GM10266 (cell line): ENCODE measurements at regions not wholly inside any gene's neighbourhood (a gene's known extent, or its start where the extent isn't known, plus 50 kb on each side); places are given as distances from the start of the nearest gene placed in this dataset.

Experiments
- DNase-seq: peaks from one replicate; pipeline ENCODE4 v3.0.0; 2012; ENCODE audit errors: extremely low spot score
- TF ChIP-seq, protein P1 (sequence below): IDR thresholded peaks from 2 replicates; pipeline ENCODE4 v1.5.1; 2012; ENCODE audit warnings: mild to moderate bottlenecking, low read depth; ENCODE audit not compliant: control insufficient read depth, insufficient read depth; ENCODE audit errors: missing control alignments

- TF ChIP-seq, protein P1, sequence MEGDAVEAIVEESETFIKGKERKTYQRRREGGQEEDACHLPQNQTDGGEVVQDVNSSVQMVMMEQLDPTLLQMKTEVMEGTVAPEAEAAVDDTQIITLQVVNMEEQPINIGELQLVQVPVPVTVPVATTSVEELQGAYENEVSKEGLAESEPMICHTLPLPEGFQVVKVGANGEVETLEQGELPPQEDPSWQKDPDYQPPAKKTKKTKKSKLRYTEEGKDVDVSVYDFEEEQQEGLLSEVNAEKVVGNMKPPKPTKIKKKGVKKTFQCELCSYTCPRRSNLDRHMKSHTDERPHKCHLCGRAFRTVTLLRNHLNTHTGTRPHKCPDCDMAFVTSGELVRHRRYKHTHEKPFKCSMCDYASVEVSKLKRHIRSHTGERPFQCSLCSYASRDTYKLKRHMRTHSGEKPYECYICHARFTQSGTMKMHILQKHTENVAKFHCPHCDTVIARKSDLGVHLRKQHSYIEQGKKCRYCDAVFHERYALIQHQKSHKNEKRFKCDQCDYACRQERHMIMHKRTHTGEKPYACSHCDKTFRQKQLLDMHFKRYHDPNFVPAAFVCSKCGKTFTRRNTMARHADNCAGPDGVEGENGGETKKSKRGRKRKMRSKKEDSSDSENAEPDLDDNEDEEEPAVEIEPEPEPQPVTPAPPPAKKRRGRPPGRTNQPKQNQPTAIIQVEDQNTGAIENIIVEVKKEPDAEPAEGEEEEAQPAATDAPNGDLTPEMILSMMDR = no peak
- DNase-seq = no peak
Measured at GRCh38 chr13:103325672-103326071, 259.5 kb upstream of the SLC10A2 start.

DNA sequence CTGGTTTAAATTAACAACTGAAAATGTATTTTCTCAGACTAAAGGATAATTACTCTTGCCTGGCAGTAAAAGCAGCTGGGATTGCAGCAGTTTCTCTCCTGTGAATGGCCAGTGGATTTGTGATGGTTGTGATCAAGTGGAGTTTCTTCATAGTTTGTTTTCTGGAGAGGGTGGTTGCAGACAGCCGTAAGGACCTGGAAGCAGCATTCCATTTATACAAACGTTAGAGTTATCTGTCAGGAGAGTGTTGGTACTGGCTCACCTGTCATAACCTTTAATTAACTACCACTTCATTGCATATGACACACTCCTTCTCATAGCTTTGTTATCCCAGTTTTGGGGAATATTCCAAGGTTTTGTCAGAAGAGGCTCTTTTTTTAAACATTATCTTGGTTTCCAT lies 258.4 kb upstream of the SLC10A2 start:
- TF ChIP-seq, protein P1 = no peak
- no peak for DNase-seq

- no peak for DNase-seq
- TF ChIP-seq, protein P1 = no peak
Measured at GRCh38 chr13:103315711-103316110, 249.5 kb upstream of the SLC10A2 start.

DNA sequence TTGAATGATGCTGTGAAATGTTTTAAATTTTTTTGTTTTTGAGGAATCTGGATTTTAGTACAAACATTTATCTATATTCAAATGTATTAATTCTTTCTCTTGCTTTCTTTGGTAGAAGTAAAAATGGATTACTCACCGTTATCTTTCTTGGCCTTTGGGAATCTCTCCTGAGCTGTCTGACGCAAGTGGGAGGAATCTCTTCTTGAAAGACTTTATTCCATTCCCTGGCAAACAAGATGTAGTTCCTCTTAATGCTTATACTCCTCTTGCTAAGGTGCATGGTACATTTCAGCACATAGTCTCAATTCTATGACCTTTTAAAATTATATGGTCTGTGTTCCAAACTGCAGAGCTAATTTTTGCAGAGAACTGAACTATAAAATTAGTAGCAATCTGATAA lies 246.2 kb upstream of the SLC10A2 start:
- DNase-seq = no peak
- TF ChIP-seq, protein P1 = no peak

GRCh38 chr13:103308667-103309066 lies 242.4 kb upstream of the SLC10A2 start:
- TF ChIP-seq, protein P1 = no peak

DNA sequence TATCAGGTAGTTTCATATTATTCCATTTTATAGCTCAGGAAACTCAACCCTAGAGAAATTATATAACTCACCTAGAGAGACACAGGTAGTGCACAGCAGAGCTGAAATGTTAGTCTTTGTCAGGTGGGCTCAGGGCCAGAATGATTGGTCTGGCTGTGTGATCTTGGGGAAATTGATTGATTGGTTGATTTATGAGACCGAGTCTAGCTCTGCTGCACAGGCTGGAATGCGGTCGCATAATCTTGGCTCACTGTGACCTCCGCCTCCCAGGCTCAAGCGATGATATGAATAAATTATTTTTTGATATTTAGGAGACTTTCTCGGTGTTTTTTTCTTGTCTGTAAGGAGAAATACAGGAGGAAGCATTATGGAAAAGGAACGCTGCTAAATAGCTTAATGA lies 239.9 kb upstream of the SLC10A2 start:
- no peak for DNase-seq
- TF ChIP-seq, protein P1 = no peak

More at GRCh38 chr13:103308667-103309066, 242.4 kb upstream of the SLC10A2 start:
- DNase-seq = no peak

DNA sequence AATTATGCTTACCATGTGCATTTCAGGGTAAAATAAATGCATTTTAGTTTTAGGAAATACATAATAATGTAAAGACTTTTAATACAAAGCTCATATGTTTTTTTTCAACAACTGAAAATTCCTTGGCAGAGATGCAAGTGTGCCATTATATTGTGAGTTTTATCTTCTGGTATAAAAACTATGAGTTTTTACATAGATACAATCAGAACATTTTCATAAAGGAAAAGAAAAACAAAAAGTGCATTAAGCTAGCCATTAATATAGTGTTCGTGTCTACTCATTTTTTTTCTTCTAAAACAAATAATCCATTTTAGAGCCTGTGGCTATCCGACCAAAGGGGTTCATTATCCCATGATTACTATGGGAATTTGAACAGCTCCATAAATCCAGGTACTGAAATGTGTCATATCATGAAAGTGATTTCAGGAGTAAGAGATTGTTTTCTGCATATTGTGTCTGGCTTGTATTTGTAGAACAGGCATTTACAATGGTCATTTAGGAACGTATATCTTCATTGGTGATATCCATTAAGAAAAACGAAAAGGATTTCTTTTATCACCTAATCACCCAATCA lies 236.9 kb upstream of the SLC10A2 start:
- TF ChIP-seq, protein P1 = no peak
- no peak for DNase-seq
